Fibroblast of pulmonary artery (primary cell): ENCODE measurements at regions not wholly inside any gene's neighbourhood (a gene's known extent, or its start where the extent isn't known, plus 50 kb on each side); places are given as distances from the start of the nearest gene placed in this dataset.

Experiments
- DNase-seq: peaks from one replicate; pipeline ENCODE4 v3.0.0-alpha.2; 2010; ENCODE audit warnings: low read depth
- H3K4me3 ChIP-seq: replicated peaks from 2 replicates; pipeline ENCODE4 v1.5.1; 2011; ENCODE audit warnings: low read depth, mild to moderate bottlenecking, control low read depth, low read length, moderate library complexity
- TF ChIP-seq, protein P1 (sequence below): IDR thresholded peaks from 2 replicates; pipeline ENCODE4 v1.5.1; 2011; ENCODE audit warnings: mild to moderate bottlenecking, control low read depth, low read length, inconsistent platforms; ENCODE audit errors: missing control alignments

DNA sequence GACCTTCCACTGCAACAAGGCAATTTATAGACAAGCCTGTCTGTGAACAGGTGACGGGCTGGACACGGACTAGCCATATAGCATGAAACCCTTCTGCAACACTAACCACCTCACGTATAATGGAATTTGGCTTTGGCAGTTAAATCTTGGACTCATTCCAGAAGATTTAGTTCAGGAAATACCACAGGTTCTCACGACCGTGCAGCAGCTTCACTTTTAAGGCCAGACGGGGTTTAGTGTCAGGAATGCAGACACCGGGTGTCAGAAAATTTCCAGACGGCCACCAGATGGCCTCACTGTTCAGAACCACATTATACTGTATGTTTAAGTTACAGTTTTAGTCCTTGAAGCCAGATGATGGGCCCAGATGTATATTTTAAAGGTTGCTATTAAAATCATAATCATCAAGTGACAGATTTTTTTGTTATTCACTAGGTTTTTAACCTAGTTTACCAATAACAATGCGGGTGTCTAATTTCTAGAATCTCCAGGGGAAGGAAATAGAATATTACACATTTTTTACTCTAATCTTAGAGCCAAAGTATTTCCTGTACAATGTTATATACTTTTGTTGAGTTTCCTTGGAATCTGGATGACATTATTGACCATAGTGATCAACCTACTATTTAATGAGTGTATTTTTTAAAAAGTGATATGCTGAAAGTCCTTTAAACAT is 90.5 kb upstream of the TMPO start:
- TF ChIP-seq, protein P1, sequence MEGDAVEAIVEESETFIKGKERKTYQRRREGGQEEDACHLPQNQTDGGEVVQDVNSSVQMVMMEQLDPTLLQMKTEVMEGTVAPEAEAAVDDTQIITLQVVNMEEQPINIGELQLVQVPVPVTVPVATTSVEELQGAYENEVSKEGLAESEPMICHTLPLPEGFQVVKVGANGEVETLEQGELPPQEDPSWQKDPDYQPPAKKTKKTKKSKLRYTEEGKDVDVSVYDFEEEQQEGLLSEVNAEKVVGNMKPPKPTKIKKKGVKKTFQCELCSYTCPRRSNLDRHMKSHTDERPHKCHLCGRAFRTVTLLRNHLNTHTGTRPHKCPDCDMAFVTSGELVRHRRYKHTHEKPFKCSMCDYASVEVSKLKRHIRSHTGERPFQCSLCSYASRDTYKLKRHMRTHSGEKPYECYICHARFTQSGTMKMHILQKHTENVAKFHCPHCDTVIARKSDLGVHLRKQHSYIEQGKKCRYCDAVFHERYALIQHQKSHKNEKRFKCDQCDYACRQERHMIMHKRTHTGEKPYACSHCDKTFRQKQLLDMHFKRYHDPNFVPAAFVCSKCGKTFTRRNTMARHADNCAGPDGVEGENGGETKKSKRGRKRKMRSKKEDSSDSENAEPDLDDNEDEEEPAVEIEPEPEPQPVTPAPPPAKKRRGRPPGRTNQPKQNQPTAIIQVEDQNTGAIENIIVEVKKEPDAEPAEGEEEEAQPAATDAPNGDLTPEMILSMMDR: peak; percentile 70
- no peak overlapping the region for H3K4me3 ChIP-seq
- peak; percentile 93 for DNase-seq

DNA sequence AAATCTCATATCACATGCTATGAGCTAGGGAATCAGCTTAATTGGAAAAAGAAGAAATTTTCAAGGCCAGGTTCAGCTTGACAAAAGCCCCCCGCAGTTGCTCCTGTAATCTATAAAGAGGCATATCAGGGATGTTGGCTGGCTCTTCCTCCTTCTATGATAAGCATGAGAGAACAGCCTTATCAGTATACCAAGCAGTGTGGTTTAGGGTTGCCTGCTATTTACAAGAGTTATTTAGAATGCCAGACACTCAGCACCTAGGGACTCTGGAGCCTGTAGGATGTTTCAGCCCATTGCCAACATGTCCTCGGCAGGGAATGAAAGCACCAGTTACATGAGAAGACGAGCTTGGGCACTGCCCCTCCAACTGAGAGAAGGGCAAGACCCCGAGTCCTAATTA is 89.5 kb upstream of the TMPO start:
- H3K4me3 ChIP-seq: no peak overlapping the region
- no peak for DNase-seq
- TF ChIP-seq, protein P1: no peak

DNA sequence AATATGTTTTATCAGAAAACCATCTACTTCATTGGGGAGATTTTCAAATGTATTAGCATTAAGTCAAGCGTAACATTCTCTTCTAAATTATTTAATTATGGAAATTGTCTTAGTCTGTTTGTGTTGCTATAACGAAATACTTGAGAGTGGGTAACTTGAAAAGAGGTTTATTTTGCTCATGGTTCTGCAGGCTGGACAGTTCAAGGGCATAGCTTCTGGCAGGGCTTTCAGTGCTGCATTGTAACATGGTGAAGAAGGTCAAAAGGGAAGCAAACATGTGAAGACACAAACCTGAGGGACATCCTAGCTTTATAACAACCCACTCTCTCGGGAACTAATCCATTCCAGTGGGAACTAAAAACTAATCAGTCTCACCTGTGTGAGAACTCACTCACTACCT is 84.3 kb upstream of the TMPO start:
- no peak overlapping the region for H3K4me3 ChIP-seq
- DNase-seq: no peak
- TF ChIP-seq, protein P1: no peak

DNA sequence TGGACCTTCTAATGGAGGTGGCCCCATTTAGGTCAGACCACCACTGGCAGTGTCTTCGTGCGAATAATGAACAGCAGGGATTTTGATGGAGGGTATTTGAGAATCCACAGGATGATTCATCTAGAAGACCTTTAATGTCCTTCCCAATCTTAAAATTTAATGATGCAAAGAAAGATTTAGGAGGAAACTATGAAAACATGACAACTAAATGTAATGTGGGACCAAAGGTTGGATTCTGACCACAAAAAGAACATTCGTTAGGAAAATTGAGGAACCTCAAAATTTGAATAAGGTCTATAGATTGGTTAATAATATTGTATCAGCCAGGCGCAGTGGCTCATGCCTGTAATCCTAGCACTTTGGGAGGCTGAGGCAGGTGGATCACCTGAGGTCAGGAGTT is 78.2 kb upstream of the TMPO start:
- TF ChIP-seq, protein P1: no peak
- H3K4me3 ChIP-seq: no peak overlapping the region
- DNase-seq: no peak

DNA sequence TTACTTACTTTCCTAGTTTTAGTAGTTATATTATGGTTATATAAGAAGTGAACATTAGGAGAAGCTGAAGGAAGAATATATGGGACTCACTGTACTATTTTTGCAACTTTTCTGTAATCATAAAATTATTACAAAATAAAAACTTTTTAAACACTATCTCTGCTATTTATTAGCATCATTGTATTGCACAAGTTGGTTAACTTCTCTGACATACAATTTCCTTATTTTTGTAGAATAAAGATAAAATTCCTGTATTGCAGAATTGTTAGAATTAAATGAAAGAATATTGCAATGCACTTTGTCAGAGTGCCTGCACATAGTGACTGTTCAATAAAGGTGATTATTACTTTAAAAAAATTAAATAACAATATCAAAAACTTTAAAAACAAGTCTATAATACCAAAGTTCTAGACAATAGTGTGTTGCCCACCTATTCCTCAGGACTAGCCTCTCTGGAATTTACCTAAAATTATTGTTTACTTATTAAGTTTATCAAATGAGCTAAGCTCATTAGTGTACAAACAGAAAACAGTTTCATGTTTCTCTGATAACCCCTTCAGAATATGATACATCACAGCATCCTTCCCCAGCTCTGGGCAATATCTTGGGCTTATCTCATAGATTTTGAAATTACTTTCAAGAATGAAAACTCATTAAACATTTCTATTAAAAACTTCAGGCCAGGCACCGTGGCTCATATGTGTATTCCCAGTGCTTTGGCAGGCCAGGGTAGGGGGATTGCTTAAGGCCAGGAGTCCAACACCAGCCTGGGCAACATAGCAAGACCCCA is 77.4 kb upstream of the TMPO start:
- TF ChIP-seq, protein P1: no peak
- H3K4me3 ChIP-seq: no peak overlapping the region
- no peak for DNase-seq

DNA sequence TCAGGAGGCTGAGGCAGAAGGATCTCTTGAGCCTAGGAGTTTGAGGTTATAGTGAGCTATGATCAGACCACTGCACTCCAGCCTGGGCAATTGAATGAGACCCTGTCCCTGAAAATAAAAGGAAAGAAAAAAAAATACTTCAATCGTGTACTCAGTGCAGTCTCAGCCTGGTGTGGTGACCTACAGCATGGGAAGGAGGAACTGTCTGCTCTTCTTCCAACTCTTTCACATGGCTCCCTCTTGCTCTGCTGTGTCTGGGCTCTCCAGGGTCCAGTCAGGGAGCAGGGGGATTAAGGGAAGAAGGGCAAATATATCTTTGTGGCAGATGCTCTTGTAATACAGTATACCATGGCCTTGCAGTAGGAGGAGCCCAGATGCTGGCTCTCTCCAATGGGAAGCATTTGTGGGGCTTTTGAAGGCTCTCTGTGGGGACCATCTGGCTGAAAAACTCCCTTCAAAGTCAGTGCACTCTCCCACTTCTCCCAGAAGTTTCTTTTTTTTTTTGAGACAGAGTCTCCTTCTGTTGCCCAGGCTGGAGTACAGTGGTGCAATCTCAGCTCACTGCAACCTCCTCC is 76.6 kb upstream of the TMPO start:
- TF ChIP-seq, protein P1: no peak
- DNase-seq: peak; percentile 56
- no peak overlapping the region for H3K4me3 ChIP-seq
